K562 (cell line): ENCODE measurements at regions not wholly inside any gene's neighbourhood (a gene's known extent, or its start where the extent isn't known, plus 50 kb on each side); places are given as distances from the start of the nearest gene placed in this dataset.

Source experiments
- ATAC-seq: fragments of 200-7000 bp; cut with Tn5 transposase; 3 replicates; pipeline ENCODE4 v1.9.1; 2020; ENCODE audit warnings: moderate library complexity
- BruUV-seq: library from RNA; stranded (reverse); fragments of 400-500 nt; replicated peaks from 2 replicates; lab custom pipeline; 2021; lab: Mats Ljungman, UMichigan
- CTCF ChIA-PET: fragments of 300-600 bp; formaldehyde crosslinking; extraction: SDS; loops from one replicate; lab custom pipeline; 2021; ENCODE audit warnings: low intra/inter-chr PET ratio; lab: Yijun Ruan, JAX
- POLR2A ChIA-PET: fragments of 300-600, 350-650 bp; sonication (Branson Sonifier 250); formaldehyde crosslinking; extraction: SDS; loops from one replicate; lab custom pipeline; 2021; ENCODE audit warnings: antibody characterized with exemption, inconsistent platforms; lab: Yijun Ruan, JAX
- DNase-seq, 4 experiments: peaks; one replicate each; pipeline versions ENCODE4 v3.0.0 to v3.0.0-alpha.2; 2011 to 2018; ENCODE audit warnings: low spot score in 3 of 4, mixed read lengths in 3 of 4; ENCODE audit errors: extremely low read depth in 1 of 4
- FAIRE-seq: peaks from 2 replicates; lab custom pipeline; 2011; peaks lifted over from hg19 to GRCh38; lab: Jason Lieb, UNC
- H2AFZ ChIP-seq: 2 replicates; pipeline ENCODE4 v1.6.0; 2011; ENCODE audit warnings: low read depth, low read length, control low read depth, inconsistent platforms
- H3K27ac ChIP-seq: fragments of 200-600 bp; 3 replicates; pipeline ENCODE4 v1.8.0; 2011; ENCODE audit warnings: low read depth, mild to moderate bottlenecking, control low read depth, inconsistent platforms, low read length, moderate library complexity, mixed read lengths; ENCODE audit errors: extremely low read depth
- H3K27me3 ChIP-seq, 2 experiments: fragments of 300-600 bp in 1 of 2; 2 replicates in 1 of 2; 3 replicates in 1 of 2; pipeline versions ENCODE4 v1.6.0 to v1.8.0; 2011; ENCODE audit warnings: inconsistent platforms in 2 of 2, low read length in 2 of 2, mild to moderate bottlenecking in 1 of 2, mixed read lengths in 1 of 2, moderate library complexity in 1 of 2; ENCODE audit not compliant: control insufficient read depth in 2 of 2, insufficient read depth in 2 of 2
- H3K36me3 ChIP-seq: fragments of 300-600 bp; 3 replicates; pipeline ENCODE4 v1.8.0; 2011; ENCODE audit warnings: mild to moderate bottlenecking, low read length, inconsistent platforms; ENCODE audit not compliant: control insufficient read depth, insufficient read depth
- H3K4me1 ChIP-seq, 2 experiments: fragments of 200-600 bp in 1 of 2; replicated peaks in 1 of 2; 2 replicates in 1 of 2; 3 replicates in 1 of 2; pipeline versions ENCODE4 v1.5.1 to v1.8.0; 2011; ENCODE audit warnings: inconsistent platforms in 2 of 2, low read length in 2 of 2, mild to moderate bottlenecking in 1 of 2, mixed read lengths in 1 of 2, moderate library complexity in 1 of 2; ENCODE audit not compliant: control insufficient read depth in 2 of 2, insufficient read depth in 2 of 2
- H3K4me2 ChIP-seq: 2 replicates; pipeline ENCODE4 v1.6.1; 2011; ENCODE audit warnings: low read length, control low read depth, inconsistent platforms, mixed read lengths; ENCODE audit not compliant: insufficient read depth
- H3K4me3 ChIP-seq: fragments of 200-600 bp; sonication (generic), shearing (Covaris generic); 2 replicates; pipeline ENCODE4 v1.5.1; 2016; ENCODE audit warnings: control low read depth, inconsistent platforms
- H3K79me2 ChIP-seq: fragments of 200-600 bp; 3 replicates; pipeline ENCODE4 v1.8.0; 2011; ENCODE audit warnings: low read length, inconsistent platforms; ENCODE audit not compliant: control insufficient read depth, insufficient read depth
- H3K9ac ChIP-seq, 2 experiments: 2 replicates each; pipeline versions ENCODE4 v1.6.0 to v1.6.1; 2011; ENCODE audit warnings: low read depth in 2 of 2, low read length in 2 of 2, control low read depth in 1 of 2, inconsistent platforms in 1 of 2, mild to moderate bottlenecking in 1 of 2, mixed read lengths in 1 of 2; ENCODE audit not compliant: insufficient read depth in 1 of 2
- H3K9me1 ChIP-seq: one replicate; pipeline ENCODE4 v1.6.0; 2011; ENCODE audit warnings: inconsistent platforms, mild to moderate bottlenecking, low read length, moderate library complexity; ENCODE audit not compliant: control insufficient read depth, insufficient read depth
- H3K9me3 ChIP-seq: replicated peaks from 2 replicates; pipeline ENCODE4 v1.5.1; 2011; ENCODE audit warnings: low read depth, low read length, inconsistent platforms; ENCODE audit not compliant: control insufficient read depth, insufficient read depth
- H4K20me1 ChIP-seq: replicated peaks from 2 replicates; pipeline ENCODE4 v1.6.1; 2011; ENCODE audit warnings: low read length, inconsistent platforms, mixed read lengths; ENCODE audit not compliant: control insufficient read depth, insufficient read depth
- FOS ChIP-seq: IDR thresholded peaks from 3 replicates; pipeline ENCODE4 v1.6.1; 2011; ENCODE audit not compliant: insufficient read length; ENCODE audit errors: extremely low read depth
- PHF21A ChIP-seq: fragments of 450-650 bp; IDR thresholded peaks from 2 replicates; pipeline ENCODE4 v1.6.1; 2017; ENCODE audit warnings: low read depth, borderline replicate concordance
- SAFB ChIP-seq: fragments of 200-400 bp; formaldehyde crosslinking; IDR thresholded peaks from 2 replicates; pipeline ENCODE4 v1.6.1; 2017; ENCODE audit warnings: low read depth, low read length, borderline replicate concordance
- ZNF785 ChIP-seq: fragments of 250-450 bp; sonication (Bioruptor Pico); IDR thresholded peaks from 2 replicates; pipeline ENCODE4 v1.4.0; 2020; ENCODE audit warnings: mild to moderate bottlenecking
- ZNF830 ChIP-seq: fragments of 250-450 bp; sonication (Bioruptor Pico); IDR thresholded peaks from 2 replicates; pipeline ENCODE4 v1.5.0; 2021; ENCODE audit warnings: mild to moderate bottlenecking
- WGBS: fragments of 100-300 bp; shearing (Covaris generic); methylation state at CpG from one replicate; pipeline ENCODE4 v1.1.6; 2016; ENCODE audit warnings: low coverage, mixed read lengths; ENCODE audit not compliant: insufficient coverage; ENCODE audit errors: missing lambda C conversion rate; 5-methylcytosine and 5-hydroxymethylcytosine counted together
- in situ Hi-C: fragments of 300-500 bp; cut with MboI; formaldehyde crosslinking; loops from 4 replicates; pipeline ENCODE4 v1.15.0; 2018; ENCODE audit warnings: inconsistent platforms, mixed read lengths
- intact Hi-C: fragments of 100-400 bp; cut with micrococcal nuclease; formaldehyde crosslinking; loops from 2 replicates; pipeline ENCODE4 v1.14.2; 2022
- TF ChIP-seq, protein P1 (sequence below): fragments of 250-450 bp; sonication (Bioruptor Pico); IDR thresholded peaks from 2 replicates; pipeline ENCODE4 v1.5.0; 2021; ENCODE audit warnings: mild to moderate bottlenecking, moderate library complexity

DNA sequence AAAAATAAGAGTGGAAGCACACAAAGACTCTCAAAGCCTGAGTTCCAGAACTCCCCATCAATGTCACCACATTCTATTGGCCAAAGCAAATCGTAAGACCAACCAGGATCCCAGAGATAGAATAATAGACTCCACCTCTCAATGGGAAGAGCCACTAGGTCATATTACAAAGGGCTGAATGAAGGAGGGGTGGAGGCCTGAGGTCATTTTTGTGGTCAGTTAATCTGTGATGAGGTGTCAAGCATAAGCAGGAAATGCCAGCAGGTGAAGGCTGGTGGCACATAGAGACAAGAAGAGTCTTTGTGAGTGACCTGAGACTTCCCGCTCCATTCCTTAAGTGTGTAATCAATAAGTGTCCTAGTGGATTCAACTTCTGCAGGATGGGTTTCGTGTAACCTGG, 144.3 kb downstream of the TFCP2L1 start:
- 8% methylated on average over 3 of the region's 3 CpGs for WGBS
- ChIA-PET POLR2A (no interaction called here), CTCF (no interaction called here)
- Histone ChIP-seq H3K9ac (no peak overlapping the region), H3K9me3 (no peaks in the 10 kb centered on the region), H3K4me3 (no peak overlapping the region), H3K79me2 (no peaks in the 10 kb centered on the region), H3K9me1 (no peaks in the 10 kb centered on the region), H3K4me1 (no peaks in the 10 kb centered on the region), H3K27ac (no peak overlapping the region), H3K27me3 (peaks cover 0 to 25% of the 10 kb centered on the region in 2 experiments; a peak in 3 of 5 replicates), H3K36me3 (no peaks in the 10 kb centered on the region), H2AFZ (no peak overlapping the region), H4K20me1 (no peaks in the 10 kb centered on the region), H3K4me2 (no peak overlapping the region)
- no TSS peak for BruUV-seq
- intact Hi-C loops (no loop called here), in situ Hi-C loops (no loop called here)
- no peak for DNase-seq
- ATAC-seq: no peak
- no peak for FAIRE-seq
- TF ChIP-seq FOS: no peak
- no peak for TF ChIP-seq ZNF830

DNA sequence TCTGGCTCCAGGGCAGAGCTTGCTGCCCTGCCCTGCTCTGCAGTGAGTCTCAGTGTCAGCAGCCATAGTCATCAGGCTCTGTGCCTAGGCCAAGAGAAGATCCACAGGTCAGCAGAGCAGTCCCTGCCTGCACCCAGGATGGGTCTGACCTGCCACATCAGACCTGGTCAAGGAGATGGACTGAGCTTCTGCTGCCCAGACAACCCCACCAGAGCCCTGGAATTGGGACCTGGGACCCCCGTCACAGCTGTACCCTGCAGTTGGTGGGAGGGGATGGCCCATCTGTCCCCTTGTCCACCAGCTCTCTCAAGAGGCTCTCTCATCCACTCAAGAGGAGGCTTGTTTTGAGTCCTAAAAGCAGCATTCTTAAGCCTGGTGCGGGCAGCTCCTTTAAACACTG, 142.6 kb downstream of the TFCP2L1 start:
- H2AFZ ChIP-seq: no peak overlapping the region
- peaks cover 0 to 21% of the 10 kb centered on the region in 2 experiments; a peak in 3 of 5 replicates for H3K27me3 ChIP-seq
- intact Hi-C loops: no loop called here
- H3K9me3 ChIP-seq: no peaks in the 10 kb centered on the region
- H3K36me3 ChIP-seq: no peaks in the 10 kb centered on the region
- in situ Hi-C loops: no loop called here
- H3K4me2 ChIP-seq: no peak overlapping the region
- POLR2A ChIA-PET: no interaction called here
- no peak for FAIRE-seq
- WGBS: 4% methylated on average over 2 of the region's 2 CpGs
- TF ChIP-seq, protein P1, sequence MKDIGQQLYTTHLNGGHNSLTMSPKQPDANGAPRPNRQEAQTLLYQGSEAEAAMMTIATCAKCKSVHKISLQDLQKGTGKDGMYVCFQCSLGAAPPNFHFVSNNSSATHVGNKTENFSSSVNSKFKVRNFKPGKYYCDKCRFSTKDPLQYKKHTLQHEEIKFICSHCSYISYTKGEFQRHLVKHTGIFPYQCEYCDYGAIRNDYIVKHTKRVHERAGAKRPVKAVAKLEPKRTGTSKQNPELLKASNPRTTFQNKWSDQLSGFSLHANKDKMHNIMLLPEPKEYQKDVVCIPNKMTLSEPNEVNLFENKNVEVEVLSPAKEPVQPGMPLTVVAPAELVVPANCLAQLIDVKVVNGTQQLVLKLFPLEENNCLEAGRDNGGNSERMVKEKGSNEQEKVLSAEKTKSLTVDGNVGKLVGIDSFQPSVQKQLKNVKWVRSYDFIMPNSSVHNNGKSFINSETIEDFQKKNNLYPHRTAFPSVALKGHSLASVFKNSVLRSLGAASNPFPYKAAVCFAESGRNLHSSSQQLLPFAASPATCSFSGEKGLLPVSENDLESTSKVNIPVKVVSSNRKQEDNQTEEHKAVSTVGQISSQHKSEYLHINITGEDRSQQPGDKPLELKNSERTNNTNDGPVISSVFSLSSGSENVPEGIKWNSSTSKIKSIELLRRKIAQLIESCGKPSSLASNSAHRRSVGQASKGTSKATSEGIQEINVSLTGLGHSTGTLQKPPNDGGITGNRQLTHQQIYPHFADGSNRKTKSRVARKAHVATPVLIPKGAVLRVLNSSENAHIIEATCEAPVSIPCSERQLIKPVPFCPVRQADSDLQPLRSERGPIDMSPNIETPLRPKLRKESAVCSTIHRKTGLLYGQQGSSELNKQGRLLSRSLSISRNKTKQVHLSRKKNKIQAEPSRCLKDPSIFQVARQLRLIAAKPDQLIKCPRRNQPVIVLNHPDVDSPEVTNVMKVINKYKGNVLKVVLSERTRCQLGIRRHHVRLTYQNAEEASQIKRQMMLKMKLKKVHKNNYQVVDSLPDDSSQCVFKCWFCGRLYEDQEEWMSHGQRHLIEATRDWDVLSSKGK (CRISPR knock-in tag): no peak
- TF ChIP-seq SAFB (no peak), PHF21A (no peak), ZNF785 (CRISPR knock-in tag) (no peak)
- TF ChIP-seq, all 486 proteins: peak for 0
- no peaks in the 10 kb centered on the region for H3K4me1 ChIP-seq
- H3K79me2 ChIP-seq: no peaks in the 10 kb centered on the region
- no peaks in the 10 kb centered on the region for H3K9me1 ChIP-seq
- H4K20me1 ChIP-seq: no peaks in the 10 kb centered on the region
- no peak overlapping the region for H3K4me3 ChIP-seq
- ATAC-seq: no peak
- CTCF ChIA-PET: no interaction called here
- no peak overlapping the region for H3K27ac ChIP-seq
- no peak for DNase-seq
- H3K9ac ChIP-seq: no peak overlapping the region
- BruUV-seq: no TSS peak
